H4 (cell line): ENCODE measurements at regions not wholly inside any gene's neighbourhood (a gene's known extent, or its start where the extent isn't known, plus 50 kb on each side); places are given as distances from the start of the nearest gene placed in this dataset.

ENCODE experiments used
- DNase-seq: peaks from one replicate; pipeline ENCODE4 v3.0.0-alpha.2; 2015; ENCODE audit warnings: low spot score

DNA sequence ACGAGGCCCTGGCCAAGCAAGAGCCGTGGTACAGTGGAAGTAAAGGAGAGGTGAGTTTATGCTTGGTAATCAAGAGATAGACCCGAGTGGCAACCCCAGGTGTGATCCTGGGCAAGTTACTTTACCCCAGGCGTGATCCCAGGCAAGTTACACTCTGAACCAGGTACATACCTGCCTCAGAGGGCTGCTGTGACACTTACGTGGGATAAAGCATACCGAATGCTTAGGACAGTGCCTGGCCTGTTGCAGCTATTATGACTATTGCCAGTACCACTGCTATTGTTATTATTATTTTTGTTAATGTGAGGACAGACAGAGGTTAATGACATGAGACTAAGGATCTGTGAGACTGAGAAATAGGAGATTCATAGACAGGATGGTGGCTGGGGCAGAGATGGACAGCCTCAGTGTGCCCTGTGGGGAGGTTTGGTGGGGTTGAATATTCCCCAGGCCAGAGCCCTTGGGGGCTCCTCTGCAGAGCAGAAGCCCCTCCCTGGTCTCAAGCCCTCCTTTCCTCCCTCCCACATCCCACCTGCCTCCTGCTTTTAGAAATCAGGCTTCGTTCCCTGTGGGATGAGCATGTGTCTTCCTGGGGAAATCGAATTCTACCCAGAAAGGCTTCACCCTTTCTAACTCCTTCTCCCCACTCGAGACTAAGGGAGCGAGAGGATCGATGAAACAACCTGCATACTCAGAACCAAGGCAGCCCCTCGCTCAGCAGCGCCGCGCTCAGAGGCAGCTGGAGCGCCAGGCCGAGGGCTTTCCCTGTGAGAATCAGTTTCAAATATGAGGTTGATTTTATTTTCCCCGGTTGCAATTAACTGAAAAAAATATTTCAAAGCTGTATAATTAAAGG lies 62.0 kb upstream of the SIX3 start:
- no peak for DNase-seq

DNA sequence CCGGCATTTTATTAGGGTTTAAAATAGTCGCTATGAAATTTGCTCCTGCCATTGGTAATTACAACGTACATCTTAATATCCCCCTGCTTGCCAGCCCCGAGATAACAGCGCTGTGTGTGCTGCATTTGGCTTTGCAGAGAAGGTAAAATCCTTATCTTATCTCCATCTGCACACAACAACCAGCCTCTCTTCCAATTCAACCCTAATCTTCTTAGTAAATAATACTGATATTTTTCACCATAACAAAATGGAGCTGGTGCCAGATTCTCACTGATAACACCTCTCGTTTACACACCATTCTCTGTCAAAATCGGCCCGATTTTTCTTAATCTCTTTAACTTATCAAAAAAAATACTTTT lies 61.4 kb upstream of the SIX3 start:
- DNase-seq, result no peak

DNA sequence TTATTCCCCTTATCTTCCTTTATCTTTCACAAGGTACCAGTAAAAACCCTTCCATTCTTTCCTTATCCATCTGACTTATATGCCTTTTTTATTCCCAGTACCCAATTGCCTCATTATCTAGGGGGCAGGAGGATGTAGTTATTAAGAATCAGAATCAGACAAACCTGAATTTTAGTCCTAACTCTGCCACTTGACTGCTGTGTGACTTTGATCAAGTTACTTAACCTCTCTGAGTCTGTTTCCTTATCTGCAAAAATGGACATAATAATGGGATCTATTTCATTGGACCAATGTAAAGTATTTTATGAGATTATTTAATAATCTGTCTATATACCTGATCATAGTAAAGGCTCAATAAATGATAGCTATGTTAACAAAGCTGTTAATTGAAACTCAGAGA lies 59.6 kb upstream of the SIX3 start:
- DNase-seq, result no peak

DNA sequence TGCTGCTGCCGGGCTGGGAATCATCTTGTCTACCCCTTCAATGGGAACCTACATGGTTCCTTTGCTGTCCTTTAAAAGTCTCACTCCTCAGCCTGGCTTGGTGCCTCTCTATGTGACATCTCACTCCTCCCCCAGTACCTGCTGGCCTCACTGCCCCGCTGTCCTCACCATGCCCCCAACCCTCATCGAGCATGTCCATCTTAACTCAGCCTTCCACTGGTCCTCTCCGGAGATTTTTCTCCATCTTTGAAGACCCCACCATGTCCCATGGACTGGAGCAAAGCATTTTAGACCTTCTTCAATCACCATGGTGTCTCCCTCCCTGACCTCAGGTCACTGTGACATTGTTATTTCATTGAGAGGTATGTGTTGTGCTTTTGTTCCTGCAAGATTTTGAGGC lies 58.1 kb upstream of the SIX3 start:
- no peak for DNase-seq

DNA sequence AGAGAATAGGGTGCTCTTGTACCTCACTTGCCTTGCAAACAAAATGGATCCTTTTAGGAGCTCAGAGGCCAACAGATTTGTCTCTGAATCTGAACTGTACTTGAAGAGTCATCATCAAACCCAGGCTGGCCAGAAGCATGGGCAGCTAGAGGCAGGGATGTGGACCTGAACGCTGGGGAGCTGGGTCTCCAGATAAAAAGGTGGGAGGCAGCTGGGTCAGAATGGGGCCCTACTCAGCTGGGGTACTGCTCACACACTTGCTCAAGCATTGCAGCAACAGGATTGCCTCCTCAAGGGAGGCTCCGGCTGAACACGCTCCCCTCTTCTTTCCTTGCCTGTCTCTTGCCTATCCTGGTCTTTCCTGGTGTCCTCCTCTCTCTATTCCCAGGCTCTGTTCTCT lies 57.3 kb upstream of the SIX3 start:
- DNase-seq, result no peak

DNA sequence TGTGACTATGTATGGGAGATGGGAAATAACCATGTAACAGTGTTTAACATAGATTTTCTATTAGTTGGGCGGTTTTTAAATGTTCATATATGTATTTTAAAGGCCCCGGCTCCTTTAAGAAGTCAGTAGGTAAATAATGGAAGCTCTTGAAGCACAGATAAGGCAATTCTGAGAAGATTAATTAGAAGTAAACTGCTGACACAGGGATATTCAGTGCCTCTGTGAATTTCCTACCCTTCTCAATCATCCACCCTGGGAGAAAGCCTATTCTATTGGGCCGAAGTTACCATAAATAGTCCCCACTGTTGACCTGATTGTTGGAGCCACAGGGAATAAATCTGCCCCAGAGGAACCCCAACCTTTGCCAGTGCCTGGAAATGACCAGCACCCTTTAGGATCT lies 56.8 kb upstream of the SIX3 start:
- DNase-seq, result no peak

DNA sequence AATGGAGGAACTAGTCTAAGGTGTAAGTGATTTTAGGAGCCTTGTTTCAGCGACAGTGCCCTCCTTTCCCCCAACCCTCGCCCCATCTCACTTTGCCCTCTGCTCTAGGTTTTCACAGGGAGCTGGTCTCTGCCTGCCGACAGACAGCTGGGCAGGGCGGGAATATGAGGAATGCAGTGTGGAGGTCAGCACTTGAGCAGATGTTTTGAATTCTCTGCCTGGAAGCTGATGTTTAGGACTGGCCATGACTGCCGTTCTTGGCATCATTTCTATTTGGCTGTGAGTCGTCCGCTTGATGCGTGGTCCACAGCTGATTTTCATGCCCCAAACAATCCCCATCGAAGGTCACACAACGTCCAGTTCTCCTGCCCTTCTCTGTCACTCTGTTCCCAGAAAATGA lies 55.1 kb upstream of the SIX3 start:
- no peak for DNase-seq

DNA sequence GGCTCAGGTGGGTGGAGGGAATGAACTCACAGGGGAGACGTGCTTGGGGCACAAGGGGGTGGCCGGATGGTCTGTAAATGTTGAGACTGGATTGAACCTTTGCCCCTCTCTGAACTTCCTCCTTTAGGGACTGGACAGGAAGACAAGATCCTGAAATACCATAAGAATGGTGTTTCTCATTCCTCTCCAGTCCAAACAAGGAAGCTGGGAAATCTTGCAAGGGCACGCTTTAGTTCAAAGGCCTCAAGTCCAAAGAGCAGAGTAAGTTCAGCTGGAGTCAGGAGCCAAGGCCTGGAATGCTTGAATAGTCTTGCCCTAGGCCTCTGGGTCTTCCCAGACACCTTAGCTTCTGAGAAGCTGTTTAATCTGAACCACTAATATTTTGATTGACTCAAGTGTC lies 52.4 kb upstream of the SIX3 start:
- no peak for DNase-seq
